ENCODE measurements at regions not wholly inside any gene's neighbourhood (a gene's known extent, or its start where the extent isn't known, plus 50 kb on each side); places are given as distances from the start of the nearest gene placed in this dataset.
"Not testable (repeated sequence)": the region's sequence is repeated elsewhere in the genome, so short reads cannot be mapped to it uniquely, and the experiment has no call there.

- TF ChIP-seq CTCF (IDR thresholded peaks at IDR 0.05; ENCODE audit: insufficient read depth, low read length); POLR2AphosphoS5 (IDR thresholded peaks at IDR 0.05; ENCODE audit: low read depth); REST (IDR thresholded peaks at IDR 0.05; ENCODE audit: insufficient replicate concordance, low read depth): not testable (repeated sequence)
These were observed 264.8 kb downstream of the EFCAB11 start for GRCh38 chr14:89689711-89690110.
